GM12878 (cell line): ENCODE measurements at regions not wholly inside any gene's neighbourhood (a gene's known extent, or its start where the extent isn't known, plus 50 kb on each side); places are given as distances from the start of the nearest gene placed in this dataset.

Experiments
- ATAC-seq: fragments of 200-7000 bp; cut with Tn5 transposase; 3 replicates; pipeline ENCODE4 v1.9.1; 2020; ENCODE audit warnings: mild to moderate bottlenecking, moderate library complexity
- BruUV-seq: library from RNA; stranded (reverse); fragments of 400-500 nt; replicated peaks from 2 replicates; lab custom pipeline; 2021; lab: Mats Ljungman, UMichigan
- CTCF ChIA-PET: fragments of 300-600 bp; sonication (Branson Sonifier 250); formaldehyde crosslinking; extraction: SDS; loops from one replicate; lab custom pipeline; 2021; ENCODE audit warnings: inconsistent platforms; lab: Yijun Ruan, JAX
- POLR2A ChIA-PET: fragments of 350-600 bp; formaldehyde crosslinking; extraction: SDS; loops from one replicate; lab custom pipeline; 2021; ENCODE audit warnings: inconsistent platforms; lab: Charles Lee
- RAD21 ChIA-PET: fragments of 300-600 bp; sonication (Branson Sonifier 250); formaldehyde crosslinking; loops from one replicate; lab custom pipeline; 2023; ENCODE audit warnings: antibody characterized with exemption; ENCODE audit not compliant: unreplicated experiment; lab: Charles Lee
- SMC1A ChIA-PET: fragments of 300-600 bp; sonication (Branson Sonifier 250); formaldehyde crosslinking; loops from one replicate; lab custom pipeline; 2023; ENCODE audit not compliant: unreplicated experiment, uncharacterized antibody; lab: Charles Lee
- DNase-seq: peaks from one replicate; pipeline ENCODE4 v3.0.0-alpha.2; 2011; ENCODE audit warnings: low read depth, low spot score
- FAIRE-seq: peaks from 3 replicates; lab custom pipeline; 2011; peaks lifted over from hg19 to GRCh38; lab: Jason Lieb, UNC
- H2AFZ ChIP-seq: 2 replicates; pipeline ENCODE4 v1.6.0; 2011; ENCODE audit warnings: low read depth, low read length, control low read depth; ENCODE audit not compliant: control insufficient read depth
- H3K27ac ChIP-seq: 2 replicates; pipeline ENCODE4 v1.5.1; 2011; ENCODE audit warnings: control low read depth; ENCODE audit not compliant: control insufficient read depth, insufficient read depth
- H3K27me3 ChIP-seq, 2 experiments: replicated peaks in 1 of 2; 2 replicates each; pipeline versions ENCODE4 v1.6.0 to v1.6.1; 2011; ENCODE audit warnings: low read length in 1 of 2; ENCODE audit not compliant: control insufficient read depth in 2 of 2, insufficient read depth in 2 of 2
- H3K36me3 ChIP-seq, 2 experiments: 2 replicates each; pipeline ENCODE4 v1.5.1; 2011; ENCODE audit warnings: low read length in 1 of 2; ENCODE audit not compliant: control insufficient read depth in 2 of 2, insufficient read depth in 2 of 2
- H3K4me1 ChIP-seq: 2 replicates; pipeline ENCODE4 v1.6.1; 2011; ENCODE audit warnings: mild to moderate bottlenecking, low read length, moderate library complexity, mixed read lengths; ENCODE audit not compliant: control insufficient read depth, insufficient read depth
- H3K4me2 ChIP-seq: 2 replicates; pipeline ENCODE4 v1.6.0; 2011; ENCODE audit warnings: control low read depth; ENCODE audit not compliant: control insufficient read depth, insufficient read depth
- H3K4me3 ChIP-seq: fragments of 200-600 bp; sonication (generic); 2 replicates; pipeline ENCODE4 v1.5.1; 2016
- H3K79me2 ChIP-seq: 2 replicates; pipeline ENCODE4 v1.6.0; 2011; ENCODE audit warnings: low read length; ENCODE audit not compliant: control insufficient read depth, insufficient read depth
- H3K9ac ChIP-seq: 2 replicates; pipeline ENCODE4 v1.8.0; 2011; ENCODE audit warnings: low read length, control low read depth, mixed read lengths; ENCODE audit not compliant: control insufficient read depth, insufficient read depth
- H3K9me3 ChIP-seq: replicated peaks from 3 replicates; pipeline ENCODE4 v1.5.1; 2011; ENCODE audit warnings: mild to moderate bottlenecking, low read length; ENCODE audit not compliant: control insufficient read depth, insufficient read depth
- H4K20me1 ChIP-seq: 2 replicates; pipeline ENCODE4 v1.6.0; 2011; ENCODE audit not compliant: control insufficient read depth, insufficient read depth
- CTCF ChIP-seq, 3 experiments: IDR thresholded peaks in 2 of 3; conservative IDR thresholded peaks in 1 of 3; 2 replicates each; pipeline ENCODE4 v1.5.1; 2011; ENCODE audit warnings: low read depth in 3 of 3, low read length in 3 of 3, mild to moderate bottlenecking in 3 of 3, control low read depth in 2 of 3, moderate library complexity in 2 of 3, inconsistent platforms in 1 of 3, mixed read lengths in 1 of 3; ENCODE audit not compliant: control insufficient read depth in 2 of 3, insufficient read depth in 1 of 3; ENCODE audit errors: extremely low read depth in 1 of 3
- FOXK2 ChIP-seq: fragments of 450-650 bp; IDR thresholded peaks from 2 replicates; pipeline ENCODE4 v1.6.1; 2017; ENCODE audit warnings: mild to moderate bottlenecking, moderate library complexity
- KDM1A ChIP-seq: fragments of 200-600 bp; sonication (generic); IDR thresholded peaks from 2 replicates; pipeline ENCODE4 v1.6.1; 2016; ENCODE audit warnings: borderline replicate concordance
- NR2F1 ChIP-seq: fragments of 450-650 bp; conservative IDR thresholded peaks from 2 replicates; pipeline ENCODE4 v1.6.1; 2017; ENCODE audit warnings: mild to moderate bottlenecking
- PBX3 ChIP-seq: IDR thresholded peaks from 2 replicates; pipeline ENCODE4 v1.6.1; 2011; ENCODE audit warnings: mild to moderate bottlenecking, low read depth, low read length, moderate library complexity; ENCODE audit not compliant: insufficient replicate concordance
- RUNX3 ChIP-seq: IDR thresholded peaks from 2 replicates; pipeline ENCODE4 v1.6.1; 2012; ENCODE audit warnings: low read length, inconsistent platforms
- SRF ChIP-seq, 2 experiments: IDR thresholded peaks; 2 replicates each; pipeline ENCODE4 v1.6.1; 2011; ENCODE audit warnings: low read depth in 2 of 2, low read length in 2 of 2, mild to moderate bottlenecking in 1 of 2, moderate library complexity in 1 of 2
- TARDBP ChIP-seq: IDR thresholded peaks from 2 replicates; pipeline ENCODE4 v1.6.1; 2016; ENCODE audit warnings: borderline replicate concordance
- TCF12 ChIP-seq: IDR thresholded peaks from 2 replicates; pipeline ENCODE4 v1.6.1; 2011; ENCODE audit warnings: low read depth, mild to moderate bottlenecking, low read length
- ZNF24 ChIP-seq: fragments of 450-650 bp; IDR thresholded peaks from 2 replicates; pipeline ENCODE4 v1.6.1; 2017; ENCODE audit warnings: antibody characterized with exemption, mild to moderate bottlenecking
- WGBS: methylation state at CpG from one replicate; pipeline ENCODE4 v1.1.6; 2016; ENCODE audit warnings: low lambda C conversion rate; ENCODE audit not compliant: insufficient replicate concordance, insufficient coverage; ENCODE audit errors: missing lambda C conversion rate; 5-methylcytosine and 5-hydroxymethylcytosine counted together
- in situ Hi-C: fragments of 300-500 bp; cut with MboI; formaldehyde crosslinking; loops from 9 replicates; pipeline ENCODE4 v1.14.3; 2018; ENCODE audit warnings: mixed read lengths
- intact Hi-C: fragments of 100-400 bp; cut with micrococcal nuclease; formaldehyde crosslinking; loops from one replicate; pipeline ENCODE4 v1.14.2; 2022; ENCODE audit not compliant: unreplicated experiment

GRCh38 chr2:204144492-204144891 lies 207.9 kb downstream of the ICOS start:
- CTCF ChIA-PET: interaction anchor here (1.0 to 2.8 kb wide), 7 partner anchors 8 to 73 kb away, joined by 3 to 22 read pairs (median 4); no protein-coding TSS in a partner anchor

More at GRCh38 chr2:204144492-204144891, 207.9 kb downstream of the ICOS start:
- in situ Hi-C loops: no loop called here
- H3K9me3 ChIP-seq: no peaks in the 10 kb centered on the region
- SMC1A ChIA-PET: interaction anchor here (0.8 to 1.4 kb wide), 2 partner anchors 38 to 1531 kb away, joined by 4 read pairs; no protein-coding TSS in a partner anchor
- DNase-seq (no peak), ATAC-seq (no peak), FAIRE-seq (no peak)
- intact Hi-C loops: no loop called here
- RAD21 ChIA-PET: interaction anchor here (0.6 to 1.1 kb wide), 2 partner anchors 24 to 147 kb away, joined by 3 to 6 read pairs; no protein-coding TSS in a partner anchor
- H3K4me2 ChIP-seq: no peak overlapping the region
- WGBS: 21% methylated on average over 3 of the region's 3 CpGs
- no peaks in the 10 kb centered on the region for H3K36me3 ChIP-seq
- TF ChIP-seq ZNF24 (no peak), RUNX3 (no peak), TCF12 (no peak), PBX3 (no peak), TARDBP (no peak), FOXK2 (no peak), SRF (IDR thresholded peaks at IDR 0.05; ENCODE audit: low read depth in 2 of 2, low read length in 2 of 2) (no peak), KDM1A (no peak), CTCF (IDR thresholded peaks at IDR 0.05 in 2 of 3, conservative IDR thresholded peaks at IDR 0.05 in 1 of 3; ENCODE audit: control insufficient read depth in 2 of 3, extremely low read depth in 1 of 3, insufficient read depth in 1 of 3, low read depth in 3 of 3, low read length in 3 of 3) (no peak), NR2F1 (no peak)
- no peak overlapping the region for H3K4me3 ChIP-seq
- no peak overlapping the region for H3K27ac ChIP-seq
- peaks cover 0 to 4% of the 10 kb centered on the region in 2 experiments; a peak in 3 of 4 replicates for H3K27me3 ChIP-seq
- H3K4me1 ChIP-seq: no peaks in the 10 kb centered on the region
- POLR2A ChIA-PET: no interaction called here
- H2AFZ ChIP-seq: no peak overlapping the region
- no TSS peak for BruUV-seq
- H4K20me1 ChIP-seq: no peaks in the 10 kb centered on the region
- no peak overlapping the region for H3K9ac ChIP-seq
- H3K79me2 ChIP-seq: no peaks in the 10 kb centered on the region
